ENCODE measurements at regions not wholly inside any gene's neighbourhood (a gene's known extent, or its start where the extent isn't known, plus 50 kb on each side); places are given as distances from the start of the nearest gene placed in this dataset.

DNA sequence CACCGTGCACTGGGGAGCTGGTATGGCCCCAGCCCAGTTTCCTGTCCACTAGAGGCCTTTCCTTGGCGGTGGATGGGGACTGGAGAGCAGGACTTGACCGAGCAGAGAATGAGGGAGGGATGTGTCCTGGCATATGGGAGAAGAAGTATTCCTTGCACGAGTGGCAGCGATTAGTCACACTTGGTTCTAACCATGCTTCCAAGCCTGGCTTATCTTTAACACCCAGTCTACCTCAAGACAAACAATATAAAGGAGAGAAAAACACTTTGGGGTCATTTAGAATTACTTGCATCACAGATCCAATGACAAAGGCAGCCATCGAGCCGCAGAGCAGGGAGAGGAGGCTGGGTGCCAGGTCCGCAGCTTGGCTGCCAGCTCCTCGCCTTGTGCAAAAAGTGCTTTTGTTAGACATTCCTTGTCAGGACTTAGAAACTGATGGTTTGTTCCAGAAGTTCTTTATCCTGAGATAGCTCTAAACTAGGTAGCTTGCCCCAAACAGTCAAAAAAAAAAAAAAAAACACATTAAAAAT, 214.9 kb upstream of the GMDS start (continued):
- TF ChIP-seq, protein P1, sequence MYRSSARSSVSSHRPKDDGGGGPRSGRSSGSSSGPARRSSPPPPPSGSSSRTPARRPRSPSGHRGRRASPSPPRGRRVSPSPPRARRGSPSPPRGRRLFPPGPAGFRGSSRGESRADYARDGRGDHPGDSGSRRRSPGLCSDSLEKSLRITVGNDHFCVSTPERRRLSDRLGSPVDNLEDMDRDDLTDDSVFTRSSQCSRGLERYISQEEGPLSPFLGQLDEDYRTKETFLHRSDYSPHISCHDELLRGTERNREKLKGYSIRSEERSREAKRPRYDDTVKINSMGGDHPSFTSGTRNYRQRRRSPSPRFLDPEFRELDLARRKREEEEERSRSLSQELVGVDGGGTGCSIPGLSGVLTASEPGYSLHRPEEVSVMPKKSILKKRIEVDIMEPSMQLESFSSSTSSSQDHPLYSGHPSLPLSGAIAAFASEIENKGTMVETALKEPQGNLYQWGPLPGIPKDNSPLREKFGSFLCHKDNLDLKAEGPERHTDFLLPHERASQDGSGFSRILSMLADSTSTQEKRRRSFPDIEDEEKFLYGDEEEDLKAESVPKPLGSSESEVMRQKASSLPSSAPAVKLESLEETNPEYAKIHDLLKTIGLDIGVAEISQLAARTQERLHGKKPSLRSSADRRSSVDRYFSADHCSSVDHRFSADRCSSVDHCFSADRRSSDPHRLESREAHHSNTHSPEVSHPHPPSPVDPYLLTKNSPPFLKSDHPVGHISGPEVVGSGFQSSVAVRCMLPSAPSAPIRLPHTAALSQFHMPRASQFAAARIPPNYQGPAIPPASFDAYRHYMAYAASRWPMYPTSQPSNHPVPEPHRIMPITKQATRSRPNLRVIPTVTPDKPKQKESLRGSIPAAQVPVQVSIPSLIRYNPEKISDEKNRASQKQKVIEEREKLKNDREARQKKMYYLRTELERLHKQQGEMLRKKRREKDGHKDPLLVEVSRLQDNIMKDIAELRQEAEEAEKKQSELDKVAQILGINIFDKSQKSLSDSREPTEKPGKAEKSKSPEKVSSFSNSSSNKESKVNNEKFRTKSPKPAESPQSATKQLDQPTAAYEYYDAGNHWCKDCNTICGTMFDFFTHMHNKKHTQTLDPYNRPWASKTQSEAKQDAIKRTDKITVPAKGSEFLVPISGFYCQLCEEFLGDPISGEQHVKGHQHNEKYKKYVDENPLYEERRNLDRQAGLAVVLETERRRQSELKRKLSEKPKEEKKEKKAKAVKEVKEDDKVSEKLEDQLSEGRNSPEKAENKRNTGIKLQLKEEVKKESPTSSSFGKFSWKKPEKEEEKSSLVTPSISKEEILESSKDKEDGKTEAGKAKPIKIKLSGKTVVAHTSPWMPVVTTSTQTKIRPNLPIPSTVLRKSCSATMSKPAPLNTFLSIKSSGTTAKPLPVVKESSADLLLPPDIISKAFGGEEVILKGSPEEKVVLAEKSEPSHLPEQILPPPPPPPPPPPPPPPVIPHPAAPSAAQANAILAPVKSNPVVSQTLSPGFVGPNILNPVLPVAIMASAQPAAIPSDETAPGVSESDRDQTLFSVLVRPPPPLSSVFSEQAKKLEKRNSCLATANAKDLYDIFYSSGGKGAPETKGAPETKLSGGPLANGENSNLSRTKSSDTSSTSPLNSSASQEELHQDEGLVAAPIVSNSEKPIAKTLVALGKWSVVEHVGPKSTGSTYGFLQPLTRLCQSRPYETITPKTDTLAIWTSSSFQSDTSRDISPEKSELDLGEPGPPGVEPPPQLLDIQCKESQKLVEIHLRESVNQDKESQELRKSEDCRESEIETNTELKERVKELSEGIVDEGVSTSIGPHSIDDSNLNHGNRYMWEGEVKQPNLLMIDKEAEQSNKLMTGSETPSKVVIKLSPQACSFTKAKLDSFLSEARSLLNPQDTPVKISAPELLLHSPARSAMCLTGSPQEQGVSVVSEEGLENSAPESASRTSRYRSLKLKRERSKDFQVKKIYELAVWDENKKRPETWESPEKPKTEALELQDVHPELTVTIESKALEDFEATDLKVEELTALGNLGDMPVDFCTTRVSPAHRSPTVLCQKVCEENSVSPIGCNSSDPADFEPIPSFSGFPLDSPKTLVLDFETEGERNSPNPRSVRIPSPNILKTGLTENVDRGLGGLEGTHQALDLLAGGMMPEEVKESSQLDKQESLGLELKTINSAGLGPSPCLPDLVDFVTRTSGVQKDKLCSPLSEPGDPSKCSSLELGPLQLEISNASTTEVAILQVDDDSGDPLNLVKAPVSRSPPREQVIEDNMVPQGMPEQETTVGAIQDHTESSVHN (CRISPR knock-in tag; IDR thresholded peaks at IDR 0.05): no peak
- TF ChIP-seq NR2F1 (CRISPR knock-in tag; IDR thresholded peaks at IDR 0.05) (no peak), ZNF205 (CRISPR knock-in tag; IDR thresholded peaks at IDR 0.05) (no peak), MXD1 (CRISPR knock-in tag; IDR thresholded peaks at IDR 0.05) (no peak), CBX5 (CRISPR knock-in tag; IDR thresholded peaks at IDR 0.05; ENCODE audit: borderline replicate concordance) (no peak), ZSCAN21 (CRISPR knock-in tag; IDR thresholded peaks at IDR 0.05; ENCODE audit: borderline replicate concordance) (no peak), NFYB (CRISPR knock-in tag; IDR thresholded peaks at IDR 0.05) (no peak), KDM6A (CRISPR knock-in tag; IDR thresholded peaks at IDR 0.05; ENCODE audit: low read depth) (no peak)
